Endometrium (tissue), 2 donors: ENCODE measurements at regions not wholly inside any gene's neighbourhood (a gene's known extent, or its start where the extent isn't known, plus 50 kb on each side); places are given as distances from the start of the nearest gene placed in this dataset.

ENCODE experiments used
- FAIRE-seq: peaks from 2 replicates; lab custom pipeline; 2012; peaks lifted over from hg19 to GRCh38; lab: Jason Lieb, UNC
- donor health status: control.
- donor health status: control.

GRCh38 chr5:6832994-6833393, 119.8 kb downstream of the TENT4A start:
- no peak for FAIRE-seq

DNA sequence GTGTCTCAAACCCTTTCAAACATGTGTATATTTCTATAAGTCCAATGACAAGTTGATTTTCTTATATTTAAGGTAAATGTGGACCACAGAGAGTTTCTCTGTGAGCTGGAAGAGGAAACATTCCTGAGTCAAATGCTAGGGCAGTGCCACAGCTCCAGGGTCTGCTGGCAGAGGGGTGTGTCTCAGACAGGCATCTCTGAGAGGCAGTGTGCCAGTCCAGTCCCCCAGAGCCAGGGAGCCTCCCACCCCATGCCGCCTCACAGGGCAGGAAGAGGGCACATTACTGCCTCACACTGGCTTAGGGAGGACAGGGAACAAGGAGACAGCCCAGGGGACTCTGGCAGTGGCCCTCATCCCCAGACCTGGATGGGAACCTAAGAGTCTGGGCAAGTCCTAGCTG, 120.2 kb downstream of the TENT4A start:
- FAIRE-seq, result no peak

DNA sequence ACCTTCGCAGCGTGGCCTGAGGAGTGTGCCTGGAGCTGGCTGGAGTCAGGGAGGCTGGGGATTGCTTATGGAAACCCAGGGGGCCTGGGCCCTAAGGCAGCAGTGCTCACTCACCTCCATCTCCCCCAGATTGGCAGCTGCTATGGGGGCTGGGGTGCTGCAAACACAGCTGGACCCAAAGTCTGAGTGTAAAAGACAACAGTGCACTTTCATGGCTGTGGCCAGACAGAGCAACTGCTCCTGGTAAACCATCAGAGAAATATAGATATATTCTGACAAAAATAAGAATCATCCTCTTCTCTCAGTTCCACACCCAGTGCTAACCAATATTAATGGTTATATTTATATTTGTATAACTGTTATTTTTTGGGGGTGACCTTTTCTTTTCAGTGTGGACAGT, 123.9 kb downstream of the TENT4A start:
- FAIRE-seq, result no peak

GRCh38 chr5:6837519-6838110, 124.4 kb downstream of the TENT4A start:
- FAIRE-seq, result no peak

DNA sequence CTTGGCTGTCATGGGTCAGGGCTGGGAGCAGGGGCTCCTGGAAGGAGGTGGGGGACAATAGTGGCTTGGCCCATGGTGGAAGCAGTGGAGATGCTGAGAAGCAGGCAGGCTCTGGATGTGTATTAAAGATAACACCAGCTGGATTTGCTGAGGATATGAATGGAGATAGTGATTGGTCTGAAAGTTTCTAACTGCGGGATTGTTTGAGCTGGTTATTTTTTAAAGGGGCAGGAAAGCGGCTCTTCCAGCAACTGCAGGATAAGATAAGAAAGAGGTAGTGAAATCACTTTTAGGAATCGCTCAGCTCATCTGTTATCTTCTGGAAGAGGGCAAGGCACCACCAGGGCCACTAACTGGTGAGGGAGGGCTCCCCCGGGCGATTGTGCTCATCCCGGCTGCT, 125.5 kb downstream of the TENT4A start:
- FAIRE-seq, result no peak

- FAIRE-seq, result no peak
Measured at GRCh38 chr5:6840136-6840793, 127.0 kb downstream of the TENT4A start.

GRCh38 chr5:6843335-6843734, 130.1 kb downstream of the TENT4A start:
- FAIRE-seq, result no peak

GRCh38 chr5:6843821-6844220, 130.6 kb downstream of the TENT4A start:
- no peak for FAIRE-seq

DNA sequence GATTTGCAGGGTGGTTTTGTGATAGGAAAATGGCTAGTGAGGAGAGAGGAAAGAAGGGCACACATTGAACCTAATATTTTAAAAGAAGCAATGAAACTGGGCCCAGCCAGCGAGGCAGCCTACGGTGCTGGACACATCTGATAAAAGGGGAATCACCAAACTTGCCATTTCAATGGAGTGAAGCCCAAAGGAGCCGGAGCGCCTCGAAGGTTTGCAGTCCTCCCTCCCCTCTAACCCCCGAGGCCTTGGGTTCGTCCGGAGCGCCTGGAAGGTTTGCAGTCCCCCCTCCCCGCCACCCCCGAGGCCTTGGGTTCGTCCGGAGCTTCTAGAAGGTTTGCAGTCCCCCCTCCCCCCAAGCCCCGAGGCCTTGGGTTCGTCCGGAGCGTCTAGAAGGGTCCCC, 132.6 kb downstream of the TENT4A start:
- no peak for FAIRE-seq

DNA sequence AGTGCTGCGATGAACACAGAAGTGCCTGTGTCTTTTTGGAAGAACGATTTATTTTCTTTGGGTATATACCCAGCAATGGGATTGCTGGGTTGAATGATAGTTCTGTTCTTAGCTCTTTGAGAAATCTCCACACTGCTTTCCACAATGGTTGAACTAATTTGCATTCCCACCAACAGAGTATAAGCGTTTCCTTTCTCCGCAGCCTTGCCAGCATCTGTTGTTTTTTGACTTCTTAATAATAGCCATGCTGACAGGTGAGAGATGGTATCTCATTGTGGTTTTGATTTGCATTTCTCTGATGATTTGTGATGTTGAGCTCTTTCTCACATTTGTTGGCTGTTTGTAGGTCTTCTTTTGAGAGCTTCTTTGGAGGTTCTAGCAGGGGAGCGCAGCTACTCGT, 134.6 kb downstream of the TENT4A start:
- no peak for FAIRE-seq

DNA sequence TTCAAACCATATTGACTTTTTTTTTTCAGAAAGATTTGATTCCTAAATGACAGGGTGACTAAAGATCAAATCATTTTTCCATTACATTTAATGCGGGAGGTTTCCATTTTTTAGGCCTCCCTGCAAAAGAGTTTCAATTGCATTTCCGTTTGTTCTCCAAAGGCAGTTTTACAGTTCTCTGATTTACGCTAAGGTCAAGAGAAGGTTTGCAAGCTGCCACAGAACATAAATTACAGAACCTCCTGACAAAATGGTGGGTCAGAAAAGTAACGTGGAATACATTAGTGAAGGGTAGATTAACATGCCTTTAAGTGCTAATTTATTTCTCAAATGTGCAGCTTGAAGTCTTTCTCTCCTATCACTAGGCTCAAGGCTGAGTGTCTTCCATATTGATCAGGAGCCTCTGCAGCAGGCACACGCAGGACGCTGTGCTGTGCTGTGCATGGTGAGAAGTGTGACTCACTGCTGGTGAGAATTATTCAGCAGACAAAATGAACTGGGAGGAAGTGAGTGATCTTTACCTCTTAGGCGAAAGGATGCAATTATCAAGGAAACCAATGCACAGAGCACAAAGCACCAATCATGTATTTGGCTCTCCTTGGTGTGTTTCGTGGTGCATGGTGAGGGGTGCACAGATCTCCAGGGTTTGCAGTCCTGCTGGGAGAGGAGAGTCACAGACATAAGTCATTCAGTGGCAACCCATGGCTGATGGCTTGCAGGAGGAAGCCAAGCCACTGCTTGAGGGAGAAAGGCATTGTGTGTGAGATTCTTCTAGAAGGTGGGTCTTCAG, 136.3 kb downstream of the TENT4A start:
- no peak for FAIRE-seq

GRCh38 chr5:6850106-6850432, 136.8 kb downstream of the TENT4A start:
- FAIRE-seq, result no peak

GRCh38 chr5:6856653-6857052, 143.4 kb downstream of the TENT4A start:
- no peak for FAIRE-seq

GRCh38 chr5:6858419-6858818, 145.2 kb downstream of the TENT4A start:
- no peak for FAIRE-seq

DNA sequence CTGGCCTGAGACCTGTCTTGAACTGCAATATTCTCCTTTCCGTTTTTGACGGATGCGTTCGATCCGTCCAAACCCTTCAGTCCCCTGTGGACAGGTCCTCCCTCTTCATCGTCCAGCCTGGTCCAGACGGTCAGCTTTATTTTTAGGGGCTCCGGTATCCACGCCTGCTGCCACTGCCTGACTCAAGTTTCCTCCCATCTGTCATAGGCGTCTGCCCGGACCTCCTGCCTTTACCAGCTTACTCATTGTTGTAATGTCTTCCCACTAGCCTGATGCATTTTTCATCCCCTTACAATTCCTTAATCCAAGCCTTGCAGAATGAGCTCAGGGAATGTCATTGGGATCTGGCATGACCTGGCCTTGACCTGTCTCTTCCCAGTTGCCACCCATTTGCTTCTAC, 145.8 kb downstream of the TENT4A start:
- FAIRE-seq, result no peak

GRCh38 chr5:6859951-6860638, 146.9 kb downstream of the TENT4A start:
- FAIRE-seq, result no peak

DNA sequence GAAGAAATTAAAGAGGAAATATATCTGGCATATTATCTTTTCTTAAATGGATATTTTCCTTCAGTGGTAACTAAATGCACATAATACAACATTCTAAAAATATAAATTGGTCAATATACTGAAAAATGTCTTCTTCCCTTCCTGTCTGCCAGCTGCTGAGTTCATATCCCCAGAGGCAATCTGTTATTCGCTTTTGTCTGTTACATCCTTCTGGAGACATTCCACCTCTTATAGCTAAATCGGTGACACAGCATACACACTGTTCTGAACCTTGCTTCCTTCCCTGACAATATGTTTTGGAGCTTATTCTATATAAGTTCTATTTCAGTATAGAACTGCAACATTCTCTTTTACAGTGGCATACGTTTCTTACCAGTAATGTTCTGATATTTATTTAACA, 147.8 kb downstream of the TENT4A start:
- FAIRE-seq, result no peak

DNA sequence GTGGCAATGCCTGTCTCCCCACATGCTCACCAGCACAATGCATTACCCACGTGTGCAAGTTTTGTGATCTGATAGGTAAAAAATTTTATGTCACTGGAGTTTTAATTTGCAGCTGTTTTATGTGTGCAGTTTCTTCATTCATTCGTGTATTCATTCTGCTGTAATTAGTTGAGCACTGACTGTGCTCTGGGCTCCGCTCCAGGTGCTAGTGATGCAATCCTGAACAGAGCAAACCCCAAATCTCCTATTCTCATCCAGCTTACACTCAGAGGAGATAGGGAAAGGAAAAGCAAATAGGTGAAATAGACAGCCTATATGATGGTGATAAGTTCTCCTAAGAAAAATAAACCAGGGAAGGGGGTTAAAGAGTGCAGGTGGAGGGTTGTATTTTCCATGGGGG, 148.4 kb downstream of the TENT4A start:
- FAIRE-seq, result no peak

GRCh38 chr5:6862306-6862705, 149.1 kb downstream of the TENT4A start:
- FAIRE-seq, result no peak

DNA sequence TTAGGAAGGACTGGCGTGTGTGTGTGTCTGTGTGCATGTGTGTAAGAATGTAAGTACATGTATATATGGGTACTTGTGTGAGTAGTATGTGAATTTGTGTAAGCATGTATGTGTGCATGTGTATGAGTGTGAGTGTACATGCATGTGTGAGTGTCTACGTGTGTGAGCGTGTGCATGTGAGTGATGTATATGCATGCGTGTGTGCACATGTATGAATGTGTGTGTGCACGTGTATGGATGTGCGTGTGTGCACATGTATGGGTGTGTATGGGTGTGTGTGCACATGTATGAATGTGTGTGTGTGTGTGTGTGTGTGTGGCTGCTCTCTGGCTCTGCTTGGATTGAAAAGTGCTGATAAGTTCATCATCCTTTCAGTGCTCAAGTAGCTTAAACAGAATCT, 154.5 kb downstream of the TENT4A start:
- no peak for FAIRE-seq

GRCh38 chr5:6868171-6868570, 154.9 kb downstream of the TENT4A start:
- FAIRE-seq, result no peak

DNA sequence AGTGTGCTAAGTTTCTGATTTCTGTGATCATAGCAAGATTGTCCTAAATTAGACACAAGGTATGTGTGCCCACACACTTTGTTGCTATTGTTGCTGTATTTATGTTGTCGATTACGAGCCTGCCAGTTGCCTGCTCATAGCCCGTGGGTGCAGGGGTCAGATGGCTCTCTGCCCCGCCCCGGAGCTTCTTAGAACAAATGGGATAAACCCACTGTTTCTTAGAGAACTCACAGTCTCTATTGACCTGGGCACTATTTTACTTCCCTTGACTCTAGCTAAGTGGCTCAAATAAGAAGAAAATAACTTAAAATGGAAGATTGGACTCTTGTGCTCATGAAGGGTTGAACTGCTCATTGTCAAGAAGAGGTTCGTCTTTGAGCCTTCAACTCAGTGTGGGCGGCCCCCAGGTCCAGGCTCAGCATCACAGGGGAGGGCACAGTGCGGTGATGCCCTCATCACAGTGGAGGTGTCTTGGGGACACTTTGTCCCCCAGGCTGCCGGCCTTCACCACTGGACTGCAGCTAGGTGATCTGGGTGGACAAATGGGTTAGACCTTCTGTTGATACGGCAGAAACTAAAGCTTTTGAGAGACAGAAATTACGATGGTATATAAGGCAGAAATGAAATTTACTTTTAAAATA, 155.5 kb downstream of the TENT4A start:
- no peak for FAIRE-seq

DNA sequence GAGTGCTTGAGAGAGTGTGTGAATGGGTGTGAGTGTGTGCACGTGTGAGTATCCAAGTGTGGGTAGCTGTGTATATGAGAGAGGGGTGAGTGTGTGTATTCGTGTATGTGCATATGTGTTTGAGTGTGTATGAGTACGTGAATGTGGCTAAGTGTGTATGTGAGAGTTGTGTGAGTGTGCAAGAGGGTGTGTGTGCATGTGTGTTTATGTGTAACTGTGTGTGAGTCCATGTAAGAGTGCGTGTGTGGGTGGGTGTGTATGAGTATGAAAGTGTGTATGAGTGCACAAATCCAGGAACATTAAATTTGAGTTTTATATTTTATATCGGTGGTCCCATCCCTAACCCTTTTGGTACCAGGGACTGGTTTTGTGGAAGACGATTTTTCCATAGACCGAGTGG, 156.4 kb downstream of the TENT4A start:
- no peak for FAIRE-seq
